ENCODE measurements at regions not wholly inside any gene's neighbourhood (a gene's known extent, or its start where the extent isn't known, plus 50 kb on each side); places are given as distances from the start of the nearest gene placed in this dataset.

- TF ChIP-seq ZFP36 (IDR thresholded peaks at IDR 0.05; ENCODE audit: borderline replicate concordance, low read depth, low read length, partially characterized antibody) (no peak), POLR2AphosphoS5 (IDR thresholded peaks at IDR 0.05; ENCODE audit: low read depth, low read length) (no peak)
These were observed 115.4 kb downstream of the PLEKHG1 start (continued) for GRCh38 chr6:150715133-150715532.

GRCh38 chr6:150717419-150717818 lies 117.7 kb downstream of the PLEKHG1 start:
- POLR2A ChIA-PET = no interaction called here
- in situ Hi-C loops (cut with HindIII; ENCODE audit: extremely low pct_ligation_motif_present, low pct_unique_long_range_greater_than_20kb) = no loop called here
- Histone ChIP-seq H4K20me1 (ENCODE audit: insufficient read depth, low read length) (no peaks in the 10 kb centered on the region), H3K36me3 (replicated peaks in 1 of 2; ENCODE audit: control insufficient read depth in 1 of 2, insufficient read depth in 2 of 2, low read length in 2 of 2) (no peaks in the 10 kb centered on the region), H3K27ac (ENCODE audit: extremely low read length, insufficient read depth, low read length) (no peak overlapping the region), H3K9ac (ENCODE audit: insufficient read depth, low read depth, low read length) (no peak overlapping the region), H2AFZ (ENCODE audit: low read length) (no peak overlapping the region), H3K79me2 (ENCODE audit: insufficient read depth, low read length) (no peaks in the 10 kb centered on the region), H3K9me3 (ENCODE audit: low read length) (no peaks in the 10 kb centered on the region), H3K4me1 (ENCODE audit: insufficient read depth, low read length) (peaks cover 5% of the 10 kb centered on the region; the same call in 1 of the 2 replicates), H3K4me3 (replicated peaks in 1 of 3; ENCODE audit: insufficient read depth in 1 of 3, low read depth in 2 of 3, low read length in 3 of 3) (no peak overlapping the region), H3K27me3 (ENCODE audit: control insufficient read depth in 1 of 2, insufficient read depth in 2 of 2, low read length in 2 of 2) (no peaks in the 10 kb centered on the region), H3K4me2 (ENCODE audit: low read depth, low read length) (no peak overlapping the region)
- no TSS peak for BruUV-seq (replicated peaks)
- CTCF ChIA-PET (ENCODE audit: low intra/inter-chr PET ratio, low total read pairs) = no interaction called here
- no peak for FAIRE-seq
- intact Hi-C loops (cut with micrococcal nuclease; ENCODE audit: unreplicated experiment) = no loop called here
- peak; percentile 69 for ATAC-seq
- DNase-seq (ENCODE audit: low spot score) = peak; percentile 51
- WGBS (ENCODE audit: low lambda C conversion rate) = 7% methylated on average over 7 of the region's 8 CpGs
- TF ChIP-seq RFX3 (CRISPR knock-in tag; IDR thresholded peaks at IDR 0.05) = peak; percentile 38; the same call in 1 of the 2 replicates
- no peak for TF ChIP-seq ZNF784 (CRISPR knock-in tag; IDR thresholded peaks at IDR 0.05; ENCODE audit: borderline replicate concordance)
- no peak for TF ChIP-seq ZBTB3 (CRISPR knock-in tag; IDR thresholded peaks at IDR 0.05; ENCODE audit: borderline replicate concordance, low read depth)
- TF ChIP-seq GATAD2A (CRISPR knock-in tag; IDR thresholded peaks at IDR 0.05) = peak; percentile 48; the same call in 1 of the 2 replicates
- TF ChIP-seq ZNF776 (CRISPR knock-in tag; IDR thresholded peaks at IDR 0.05) = no peak
- no peak for TF ChIP-seq HHEX (CRISPR knock-in tag; IDR thresholded peaks at IDR 0.05)
- TF ChIP-seq FOXP4 (CRISPR knock-in tag; IDR thresholded peaks at IDR 0.05) = 0 out of 2 replicates have a peak, but pooled peaks have one; percentile 19
- peak; percentile 48; the same call in 1 of the 2 replicates for TF ChIP-seq ELF3 (CRISPR knock-in tag; IDR thresholded peaks at IDR 0.05)
- no peak for TF ChIP-seq ZBTB20 (CRISPR knock-in tag; IDR thresholded peaks at IDR 0.05; ENCODE audit: borderline replicate concordance, low read depth)
- TF ChIP-seq TEAD3 (CRISPR knock-in tag; optimal IDR thresholded peaks at IDR 0.05; ENCODE audit: borderline replicate concordance) = peak; percentile 50
- peak; percentile 50; the same call in 1 of the 2 replicates for TF ChIP-seq FOXA3 (CRISPR knock-in tag; IDR thresholded peaks at IDR 0.05)
- no peak for TF ChIP-seq SALL1 (CRISPR knock-in tag; IDR thresholded peaks at IDR 0.05)
- TF ChIP-seq ZNF501 (CRISPR knock-in tag; IDR thresholded peaks at IDR 0.05) = no peak
- peak; percentile 48 for TF ChIP-seq RFX1 (IDR thresholded peaks at IDR 0.05)
- TF ChIP-seq STAG1 (CRISPR knock-in tag; IDR thresholded peaks at IDR 0.05) = no peak
- no peak for TF ChIP-seq ZNF513 (CRISPR knock-in tag; conservative IDR thresholded peaks at IDR 0.05)
- TF ChIP-seq FOXO1 (CRISPR knock-in tag; IDR thresholded peaks at IDR 0.05) = 0 out of 2 replicates have a peak, but pooled peaks have one; percentile 15
- no peak for TF ChIP-seq ZNF546 (CRISPR knock-in tag; conservative IDR thresholded peaks at IDR 0.05)
- no peak for TF ChIP-seq KDM5B (CRISPR knock-in tag; IDR thresholded peaks at IDR 0.05; ENCODE audit: borderline replicate concordance)
- TF ChIP-seq BCL6 (CRISPR knock-in tag; IDR thresholded peaks at IDR 0.05) = peak; percentile 74; the same call in 1 of the 2 replicates
- no peak for TF ChIP-seq ZNF253 (CRISPR knock-in tag; IDR thresholded peaks at IDR 0.05; ENCODE audit: borderline replicate concordance)

Measured in HepG2 (cell line).